ENCODE measurements at regions not wholly inside any gene's neighbourhood (a gene's known extent, or its start where the extent isn't known, plus 50 kb on each side); places are given as distances from the start of the nearest gene placed in this dataset.

GRCh38 chr21:41671212-41671762 is 95.6 kb downstream of the RIPK4 start:
- DNase-seq (ENCODE audit: low spot score), result no peak

- DNase-seq (ENCODE audit: low spot score), result no peak
Observed at GRCh38 chr21:41670056-41670805, 96.6 kb downstream of the RIPK4 start.

GRCh38 chr21:41669533-41669830 is 97.4 kb downstream of the RIPK4 start:
- DNase-seq (ENCODE audit: low spot score), result no peak

GRCh38 chr21:41668686-41669532 is 97.9 kb downstream of the RIPK4 start:
- DNase-seq (ENCODE audit: low spot score), result no peak

GRCh38 chr21:41668051-41668541 is 98.8 kb downstream of the RIPK4 start:
- no peak for DNase-seq (ENCODE audit: low spot score)

- DNase-seq (ENCODE audit: low spot score), result no peak
Observed at GRCh38 chr21:41667136-41667535, 99.7 kb downstream of the RIPK4 start.

- DNase-seq (ENCODE audit: low spot score), result no peak
Observed at GRCh38 chr21:41666641-41667081, 100.2 kb downstream of the RIPK4 start.

GRCh38 chr21:41665766-41666595 is 100.9 kb downstream of the RIPK4 start:
- no peak for DNase-seq (ENCODE audit: low spot score)

GRCh38 chr21:41664881-41665765 is 101.7 kb downstream of the RIPK4 start:
- no peak for DNase-seq (ENCODE audit: low spot score)

- no peak for DNase-seq (ENCODE audit: low spot score)
Observed at GRCh38 chr21:41663805-41664788, 102.8 kb downstream of the RIPK4 start.

- no peak for DNase-seq (ENCODE audit: low spot score)
Observed at GRCh38 chr21:41662761-41663160, 104.1 kb downstream of the RIPK4 start.

- DNase-seq (ENCODE audit: low spot score), result no peak
Observed at GRCh38 chr21:41662161-41662560, 104.7 kb downstream of the RIPK4 start.

- DNase-seq (ENCODE audit: low spot score), result no peak
Observed at GRCh38 chr21:41660748-41661147, 106.1 kb downstream of the RIPK4 start.

GRCh38 chr21:41659791-41660560 is 106.9 kb downstream of the RIPK4 start:
- DNase-seq (ENCODE audit: low spot score), result no peak

GRCh38 chr21:41656946-41657525 is 109.8 kb downstream of the RIPK4 start:
- no peak for DNase-seq (ENCODE audit: low spot score)

GRCh38 chr21:41655259-41655658 is 111.6 kb downstream of the RIPK4 start:
- DNase-seq (ENCODE audit: low spot score), result no peak

GRCh38 chr21:41653954-41654491 is 112.8 kb downstream of the RIPK4 start:
- DNase-seq (ENCODE audit: low spot score), result no peak

GRCh38 chr21:41653243-41653953 is 113.5 kb downstream of the RIPK4 start:
- DNase-seq (ENCODE audit: low spot score), result no peak
